Left hindlimb (tissue), 1 donor: ENCODE measurements at regions not wholly inside any gene's neighbourhood (a gene's known extent, or its start where the extent isn't known, plus 50 kb on each side); places are given as distances from the start of the nearest gene placed in this dataset.

Source experiments
- DNase-seq: peaks from one replicate; pipeline ENCODE4 v3.0.0-alpha.2; 2018

DNA sequence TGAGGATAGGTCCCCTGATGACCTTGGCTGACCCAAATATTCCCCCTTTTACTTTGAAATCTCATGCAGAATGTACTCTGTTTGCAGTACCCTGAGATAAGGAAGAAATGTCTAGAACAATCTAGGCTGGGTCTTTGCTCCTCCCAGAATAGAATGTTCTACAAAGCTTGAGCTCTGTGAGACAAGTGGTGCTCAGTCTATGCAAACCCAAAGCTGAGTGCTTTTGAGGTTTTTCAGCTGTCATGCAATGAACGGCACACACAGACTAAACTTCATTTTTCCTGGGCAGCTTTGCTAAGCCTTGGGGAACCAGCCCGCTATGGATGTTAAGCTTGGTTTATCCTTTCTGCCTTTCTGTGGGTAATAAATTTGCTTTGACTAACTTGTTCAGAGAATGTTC is 513.6 kb downstream of the FAT4 start:
- no peak for DNase-seq

- no peak for DNase-seq
Measured at GRCh38 chr4:125832161-125832560, 517.4 kb downstream of the FAT4 start.

- no peak for DNase-seq
Measured at GRCh38 chr4:125836597-125837195, 521.9 kb downstream of the FAT4 start.

GRCh38 chr4:125837493-125838201 is 522.9 kb downstream of the FAT4 start:
- DNase-seq, result no peak

- DNase-seq, result no peak
Measured at GRCh38 chr4:125838202-125838601, 523.4 kb downstream of the FAT4 start.

DNA sequence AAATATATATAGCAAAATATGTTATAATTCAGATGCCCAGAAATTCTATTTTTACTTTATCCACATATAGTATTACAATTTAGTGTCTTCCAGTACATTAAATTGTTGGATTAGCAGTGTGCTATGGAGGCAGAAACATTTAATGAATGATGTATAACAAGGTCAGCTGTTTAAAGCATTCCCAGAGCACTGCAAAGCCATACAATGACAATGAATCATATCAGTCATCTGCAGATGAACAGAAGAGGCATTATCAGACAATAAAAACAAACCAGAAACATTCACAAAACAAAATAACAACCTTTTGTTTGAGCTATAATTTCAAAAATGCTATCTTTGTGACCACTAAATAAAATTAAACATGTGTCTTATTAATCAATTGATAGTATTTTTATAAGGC is 524.2 kb downstream of the FAT4 start:
- DNase-seq, result no peak

DNA sequence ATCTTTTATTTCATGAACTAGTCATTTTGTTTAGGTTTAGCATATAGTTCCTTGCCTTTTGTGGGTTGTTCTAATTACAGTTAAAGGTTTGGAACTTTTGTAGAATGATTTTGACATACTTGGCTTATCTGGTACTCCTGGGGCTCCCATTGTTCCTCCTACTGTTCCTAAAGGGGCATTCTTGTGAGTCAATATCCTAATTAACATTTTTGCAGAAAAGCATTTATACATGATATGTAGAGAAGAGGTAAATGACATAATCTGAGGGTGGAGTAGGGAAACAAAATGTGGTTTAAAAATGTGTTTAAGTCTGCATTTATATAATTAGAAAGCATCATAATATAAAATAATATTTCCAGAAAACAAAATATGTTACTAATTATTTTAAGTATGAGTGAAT is 529.2 kb downstream of the FAT4 start:
- no peak for DNase-seq

DNA sequence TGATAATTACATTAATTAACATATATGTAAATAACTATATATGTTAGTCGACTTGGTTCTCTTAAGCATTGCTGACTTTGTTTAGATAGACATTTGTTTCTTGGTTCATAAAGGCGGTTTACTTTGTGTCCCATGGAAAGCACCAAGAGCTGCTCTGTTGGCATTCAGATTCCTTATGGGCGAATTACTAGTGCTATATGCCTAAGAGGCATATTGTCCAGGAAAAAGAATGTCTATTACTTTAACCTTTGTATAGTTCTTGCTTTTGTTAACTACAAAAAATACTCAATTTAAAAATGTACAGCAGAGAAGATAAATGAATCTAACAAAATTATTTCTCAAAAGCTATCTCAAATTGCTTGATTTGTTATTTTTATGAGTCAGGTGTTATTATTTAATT is 532.8 kb downstream of the FAT4 start:
- no peak for DNase-seq

- DNase-seq, result no peak
Measured at GRCh38 chr4:125849869-125850268, 535.1 kb downstream of the FAT4 start.

GRCh38 chr4:125891597-125892258 is 577.0 kb downstream of the FAT4 start:
- DNase-seq, result no peak

GRCh38 chr4:125904802-125905201 is 590.0 kb downstream of the FAT4 start:
- DNase-seq, result no peak

GRCh38 chr4:125911058-125911457 is 596.3 kb downstream of the FAT4 start:
- DNase-seq, result no peak

DNA sequence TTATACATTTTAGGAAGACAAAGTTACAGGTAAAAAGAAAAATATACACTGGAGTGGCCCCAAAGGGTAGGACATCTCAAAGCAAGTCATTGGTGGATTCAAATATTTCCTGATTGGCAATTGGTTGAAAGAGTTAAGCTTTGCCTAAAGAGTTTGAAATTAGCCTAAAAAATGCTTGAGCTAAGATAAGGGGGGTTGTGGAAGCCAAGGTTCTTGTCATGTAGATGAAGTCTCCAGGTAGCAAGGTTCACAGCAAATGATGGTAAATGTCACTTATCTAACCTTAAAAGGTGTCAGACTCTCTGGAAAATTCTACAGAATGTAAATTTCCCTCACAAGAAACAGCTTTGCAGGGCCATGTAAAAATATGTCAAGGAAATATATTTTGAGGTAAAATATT is 596.7 kb downstream of the FAT4 start:
- no peak for DNase-seq

DNA sequence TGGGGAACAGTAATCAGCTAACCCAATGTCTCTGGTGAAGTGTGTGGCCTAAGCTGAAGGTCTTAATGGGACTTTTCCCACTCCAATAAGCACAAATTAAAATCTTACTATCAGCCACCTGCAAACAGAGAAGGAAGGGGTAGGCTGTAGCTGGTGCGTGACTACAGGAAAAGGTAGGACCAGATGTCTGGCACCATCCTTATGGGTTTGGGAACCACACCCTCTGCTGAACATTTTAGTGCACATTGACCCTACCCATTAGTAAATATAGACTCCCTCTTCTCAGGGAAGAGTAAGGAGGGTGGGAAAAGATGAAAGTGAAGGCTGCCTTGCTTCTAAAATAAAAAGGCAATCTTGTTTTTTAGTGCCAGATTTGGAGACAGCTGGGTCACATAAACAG is 602.8 kb downstream of the FAT4 start:
- DNase-seq, result no peak

- DNase-seq, result no peak
Measured at GRCh38 chr4:125928652-125929051, 613.9 kb downstream of the FAT4 start.

GRCh38 chr4:125938541-125938940 is 623.8 kb downstream of the FAT4 start:
- DNase-seq, result no peak

DNA sequence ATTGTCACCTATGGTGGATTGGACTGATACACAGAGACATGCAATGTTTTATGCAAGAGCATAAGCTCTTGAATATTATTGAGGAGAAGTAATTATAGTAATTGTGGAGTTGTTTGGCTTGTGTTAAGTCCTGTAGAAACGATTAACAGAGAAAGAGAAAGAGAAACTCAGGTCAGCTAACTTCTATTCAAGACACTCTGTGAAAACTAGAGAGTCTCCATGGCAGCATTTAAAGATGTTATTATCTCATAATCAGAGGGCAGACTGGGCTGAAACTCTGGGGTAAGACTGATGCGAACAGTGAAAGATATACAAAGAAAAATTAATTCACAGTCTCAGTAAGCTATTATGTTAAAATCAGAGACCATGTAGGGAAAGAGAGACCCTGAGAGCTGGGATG is 625.7 kb downstream of the FAT4 start:
- DNase-seq, result no peak

DNA sequence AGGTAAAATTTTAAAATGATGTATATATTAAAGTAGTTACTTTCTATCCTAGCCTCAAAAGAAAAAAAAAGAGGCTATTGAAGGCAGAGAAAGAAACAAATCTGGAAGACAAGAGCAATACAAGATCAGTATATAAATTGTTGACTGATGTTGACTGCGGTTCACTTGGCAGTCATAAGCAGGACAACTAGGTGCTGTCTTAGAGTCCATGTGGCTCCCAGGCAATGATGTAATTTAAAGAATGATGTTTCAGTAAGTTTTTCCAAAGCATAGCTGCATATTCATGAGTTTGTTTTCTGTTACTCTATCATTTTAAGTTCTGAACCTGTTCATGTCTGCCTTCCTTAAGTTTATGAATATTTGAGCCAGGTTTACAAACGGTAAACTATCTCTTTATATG is 630.2 kb downstream of the FAT4 start:
- DNase-seq, result no peak

DNA sequence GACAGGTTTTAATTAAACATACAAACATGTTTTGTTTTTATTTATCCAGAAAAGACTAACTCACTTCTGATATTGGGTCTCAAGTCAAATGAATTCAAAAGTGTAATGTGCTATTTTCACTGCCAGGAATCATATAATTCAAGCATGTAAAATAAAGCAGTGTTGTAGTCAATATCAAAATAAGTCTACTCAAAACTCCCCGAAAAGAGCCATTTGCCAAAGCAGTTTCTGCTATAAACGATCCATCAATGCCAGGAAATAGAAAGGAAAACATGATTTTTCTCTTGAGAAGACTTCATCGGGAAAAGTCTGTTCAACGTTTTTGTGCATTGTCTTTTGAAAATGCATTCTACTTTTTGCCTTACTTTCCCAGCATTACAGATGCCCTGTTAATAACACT is 633.3 kb downstream of the FAT4 start:
- no peak for DNase-seq

GRCh38 chr4:125951261-125951887 is 636.6 kb downstream of the FAT4 start:
- DNase-seq, result no peak

- no peak for DNase-seq
Measured at GRCh38 chr4:125952631-125953030, 637.9 kb downstream of the FAT4 start.

GRCh38 chr4:125956276-125956675 is 641.5 kb downstream of the FAT4 start:
- DNase-seq, result no peak

- DNase-seq, result no peak
Measured at GRCh38 chr4:125958519-125958918, 643.8 kb downstream of the FAT4 start.

DNA sequence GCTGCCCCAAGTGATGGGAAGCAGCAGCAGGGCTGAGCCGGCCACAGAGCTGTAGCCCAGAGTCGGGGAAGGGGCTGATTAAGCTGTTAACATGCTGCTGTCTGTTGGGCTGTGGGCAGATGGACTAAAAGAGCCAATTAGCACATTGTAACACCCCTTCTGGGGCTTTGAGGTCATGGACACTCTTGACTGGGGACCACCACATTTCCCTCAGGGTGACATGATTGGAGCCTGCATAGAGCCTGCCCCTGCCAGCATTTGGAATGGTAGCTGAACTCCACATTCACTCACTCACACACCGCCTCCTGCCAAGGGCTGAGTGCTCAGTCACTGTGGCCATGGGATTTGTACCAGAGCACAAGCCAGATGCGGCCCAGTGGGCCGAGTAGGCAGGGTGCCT is 646.9 kb downstream of the FAT4 start:
- no peak for DNase-seq
